HEK293T (cell line): ENCODE measurements at regions not wholly inside any gene's neighbourhood (a gene's known extent, or its start where the extent isn't known, plus 50 kb on each side); places are given as distances from the start of the nearest gene placed in this dataset.

Source experiments
- CTCF ChIA-PET: fragments of 350-600 bp; formaldehyde crosslinking; extraction: SDS; loops from one replicate; lab custom pipeline; 2021; ENCODE audit warnings: antibody characterized with exemption, inconsistent platforms; lab: Yijun Ruan, JAX
- POLR2A ChIA-PET: fragments of 350-600 bp; formaldehyde crosslinking; extraction: SDS; loops from one replicate; lab custom pipeline; 2020; ENCODE audit warnings: antibody characterized with exemption, inconsistent platforms; lab: Yijun Ruan, JAX
- DNase-seq: peaks from one replicate; pipeline ENCODE4 v3.0.0; 2012; ENCODE audit warnings: mixed read lengths; ENCODE audit errors: extremely low spot score
- ARNT ChIP-seq: fragments of 450-650 bp; IDR thresholded peaks from 2 replicates; pipeline ENCODE4 v1.6.1; 2017; ENCODE audit warnings: mild to moderate bottlenecking
- BHLHE40 ChIP-seq: fragments of 450-650 bp; IDR thresholded peaks from 2 replicates; pipeline ENCODE4 v1.6.1; 2016; ENCODE audit warnings: mild to moderate bottlenecking, moderate library complexity, borderline replicate concordance
- CTBP1 ChIP-seq: fragments of 450-650 bp; IDR thresholded peaks from 2 replicates; pipeline ENCODE4 v1.6.1; 2016; ENCODE audit warnings: borderline replicate concordance
- ELF4 ChIP-seq: fragments of 450-650 bp; IDR thresholded peaks from 2 replicates; pipeline ENCODE4 v1.6.1; 2017; ENCODE audit warnings: antibody characterized with exemption
- FOXA1 ChIP-seq: fragments of 450-650 bp; IDR thresholded peaks from 2 replicates; pipeline ENCODE4 v1.6.1; 2016; ENCODE audit warnings: mild to moderate bottlenecking
- FOXK2 ChIP-seq: fragments of 450-650 bp; IDR thresholded peaks from 2 replicates; pipeline ENCODE4 v1.6.1; 2016; ENCODE audit warnings: mild to moderate bottlenecking
- FOXM1 ChIP-seq: fragments of 450-650 bp; IDR thresholded peaks from 2 replicates; pipeline ENCODE4 v1.6.1; 2017; ENCODE audit warnings: mild to moderate bottlenecking, borderline replicate concordance
- HDGF ChIP-seq: fragments of 450-650 bp; IDR thresholded peaks from 2 replicates; pipeline ENCODE4 v1.6.1; 2017; ENCODE audit warnings: antibody characterized with exemption, borderline replicate concordance
- L3MBTL2 ChIP-seq: fragments of 450-650 bp; conservative IDR thresholded peaks from 2 replicates; pipeline ENCODE4 v1.6.1; 2016; ENCODE audit warnings: mild to moderate bottlenecking
- LEF1 ChIP-seq: fragments of 450-650 bp; IDR thresholded peaks from 2 replicates; pipeline ENCODE4 v1.6.1; 2017; ENCODE audit warnings: mild to moderate bottlenecking, borderline replicate concordance
- NFRKB ChIP-seq: fragments of 450-650 bp; IDR thresholded peaks from 2 replicates; pipeline ENCODE4 v1.6.1; 2016; ENCODE audit warnings: mild to moderate bottlenecking, moderate library complexity
- PKNOX1 ChIP-seq: fragments of 450-650 bp; IDR thresholded peaks from 2 replicates; pipeline ENCODE4 v1.6.1; 2016
- SP1 ChIP-seq: fragments of 450-650 bp; IDR thresholded peaks from 2 replicates; pipeline ENCODE4 v1.6.1; 2017
- SUZ12 ChIP-seq: fragments of 450-650 bp; IDR thresholded peaks from 2 replicates; pipeline ENCODE4 v1.6.1; 2016; ENCODE audit warnings: mild to moderate bottlenecking
- TARDBP ChIP-seq: fragments of 450-650 bp; IDR thresholded peaks from 2 replicates; pipeline ENCODE4 v1.6.1; 2016
- ZNF384 ChIP-seq: fragments of 450-650 bp; IDR thresholded peaks from 2 replicates; pipeline ENCODE4 v1.6.1; 2016

DNA sequence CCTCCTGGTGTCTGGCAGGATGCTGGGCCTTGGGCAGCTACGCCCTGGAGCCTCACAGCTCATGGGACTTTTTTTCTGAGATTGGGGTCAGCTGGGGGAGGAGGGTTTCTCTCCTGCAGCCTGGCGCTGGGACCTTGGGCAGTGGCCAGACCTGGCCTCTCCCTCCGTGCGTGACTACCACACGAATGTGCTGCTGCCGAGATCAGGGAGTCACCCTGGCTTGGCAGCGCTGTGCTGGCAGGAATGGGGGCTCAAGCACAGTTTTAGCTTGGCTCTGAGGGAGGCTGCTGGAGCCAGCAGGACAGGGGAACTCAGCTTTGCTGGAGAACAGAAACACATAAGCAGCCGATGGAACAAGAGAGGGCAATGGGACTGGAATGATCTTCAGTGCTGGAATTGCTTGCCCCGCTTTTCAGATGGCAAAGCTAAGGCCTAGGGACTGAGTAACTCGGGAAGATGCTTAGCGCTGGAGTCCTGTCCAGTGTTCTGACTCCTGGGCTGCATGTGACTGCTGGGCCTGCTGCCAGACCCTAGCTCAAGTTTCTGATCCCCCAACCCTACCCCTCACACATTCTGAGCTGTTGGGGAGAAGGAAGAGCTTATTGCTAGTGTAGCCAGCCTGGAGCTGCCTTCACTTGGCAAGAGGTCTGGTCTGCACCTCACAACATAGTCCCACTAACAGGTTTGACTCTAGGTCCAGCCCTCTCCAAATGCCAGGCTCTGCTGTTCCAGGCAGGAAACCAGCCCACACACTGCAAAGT is 69.9 kb downstream of the NAV1 start:
- CTCF ChIA-PET, result no interaction called here
- POLR2A ChIA-PET, result no interaction called here
- TF ChIP-seq SP1 (no peak), CTBP1 (no peak), LEF1 (no peak), FOXM1 (no peak)
- no peak for DNase-seq

DNA sequence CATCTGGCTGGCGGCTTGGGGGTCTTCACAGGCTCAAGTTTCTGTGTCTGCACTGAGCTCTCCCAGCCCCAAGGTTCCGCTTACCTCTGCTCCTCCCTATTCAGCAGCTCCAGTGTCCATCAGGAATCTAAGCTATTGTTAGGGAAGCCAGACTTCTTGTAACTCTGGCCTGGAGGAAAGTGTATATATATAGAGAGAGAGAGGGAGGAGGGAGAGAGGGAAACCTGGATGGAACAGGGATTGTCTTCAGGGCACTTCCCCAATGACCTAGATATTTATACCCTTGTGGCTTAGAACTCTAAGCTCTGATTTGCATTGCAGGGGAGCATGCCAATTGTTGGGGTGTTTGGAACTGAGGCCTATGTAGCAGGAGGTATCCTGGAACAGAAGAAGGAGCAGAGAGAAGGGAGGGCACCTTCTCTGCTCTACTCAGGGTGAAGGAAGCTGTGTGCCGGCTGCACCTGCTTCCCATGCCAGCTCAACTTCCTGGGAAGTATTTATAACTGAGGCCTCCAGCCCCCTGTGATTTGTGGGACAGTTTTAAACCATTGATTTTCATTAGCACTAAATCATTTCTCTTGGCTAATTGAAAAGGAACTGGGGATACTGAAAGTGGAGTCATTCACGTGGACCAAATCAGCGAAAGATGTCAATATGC is 70.9 kb downstream of the NAV1 start:
- TF ChIP-seq SP1 (no peak), HDGF (no peak), FOXK2 (no peak)
- no peak for DNase-seq
- ChIA-PET CTCF (no interaction called here), POLR2A (no interaction called here)

GRCh38 chr1:201610858-201611257 is 71.9 kb downstream of the NAV1 start:
- CTCF ChIA-PET, result no interaction called here
- POLR2A ChIA-PET, result interaction anchor here (1.0 kb wide), 1 partner anchor 54 kb away, joined by 3 read pairs; no protein-coding TSS in a partner anchor
- DNase-seq, result no peak
- TF ChIP-seq ARNT, result no peak
- TF ChIP-seq PKNOX1, result no peak
- TF ChIP-seq LEF1, result no peak
- TF ChIP-seq FOXM1, result no peak
- TF ChIP-seq TARDBP, result no peak
- TF ChIP-seq BHLHE40, result no peak
- no peak for TF ChIP-seq CTBP1

GRCh38 chr1:201612645-201613044 is 73.7 kb downstream of the NAV1 start:
- DNase-seq, result no peak
- CTCF ChIA-PET, result no interaction called here
- TF ChIP-seq BHLHE40 (no peak), HDGF (no peak)
- POLR2A ChIA-PET, result no interaction called here

DNA sequence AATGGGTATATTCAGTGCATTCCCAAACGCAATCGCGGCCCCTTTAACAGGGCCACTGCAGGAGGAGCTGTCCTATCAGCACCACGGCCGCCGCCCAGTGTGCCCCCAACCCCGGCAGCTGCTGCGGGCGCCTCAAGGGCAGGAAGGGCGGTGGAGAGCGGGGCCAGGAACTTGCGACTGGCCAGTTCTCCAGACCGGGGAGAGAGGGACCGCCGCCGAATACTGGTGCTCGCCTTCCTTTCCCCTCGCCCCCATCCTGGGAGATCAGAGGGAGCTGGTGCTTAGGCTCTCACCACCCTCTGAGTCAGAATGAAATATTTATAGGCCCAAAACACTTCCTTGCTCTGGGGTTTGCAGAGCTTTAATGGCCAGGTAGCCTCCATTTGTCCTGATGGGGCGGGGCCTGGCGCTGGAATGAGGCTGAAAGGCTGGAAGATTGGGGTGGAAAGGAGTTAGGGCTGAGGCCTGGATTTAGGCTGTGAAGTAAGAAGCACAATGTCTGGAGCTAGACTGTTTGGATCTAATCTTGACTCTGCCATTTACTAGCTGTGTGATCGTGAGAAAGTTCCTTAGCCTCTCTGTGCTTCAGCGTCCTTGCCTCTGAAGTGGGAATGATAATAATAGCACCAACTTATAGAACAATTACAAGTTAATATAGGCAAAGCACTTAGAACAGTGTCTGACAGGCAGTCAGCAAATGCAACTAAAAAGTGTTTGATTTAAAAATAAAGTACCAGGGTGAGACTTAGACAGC is 75.5 kb downstream of the NAV1 start:
- DNase-seq, result peak; percentile 60
- POLR2A ChIA-PET, result no interaction called here
- no peak for TF ChIP-seq L3MBTL2
- TF ChIP-seq SP1, result no peak
- TF ChIP-seq HDGF, result no peak
- TF ChIP-seq CTBP1, result no peak
- TF ChIP-seq ZNF384, result no peak
- TF ChIP-seq ELF4, result no peak
- TF ChIP-seq FOXM1, result no peak
- no peak for TF ChIP-seq BHLHE40
- no peak for TF ChIP-seq FOXK2
- TF ChIP-seq TARDBP, result no peak
- CTCF ChIA-PET, result interaction anchor here (0.7 kb wide), 1 partner anchor 17 kb away, joined by 4 read pairs; no protein-coding TSS in a partner anchor

GRCh38 chr1:201617157-201617556 is 78.2 kb downstream of the NAV1 start:
- TF ChIP-seq PKNOX1, result peak; percentile 57
- no peak for TF ChIP-seq SP1
- no peak for TF ChIP-seq SUZ12
- ChIA-PET POLR2A (no interaction called here), CTCF (no interaction called here)

DNA sequence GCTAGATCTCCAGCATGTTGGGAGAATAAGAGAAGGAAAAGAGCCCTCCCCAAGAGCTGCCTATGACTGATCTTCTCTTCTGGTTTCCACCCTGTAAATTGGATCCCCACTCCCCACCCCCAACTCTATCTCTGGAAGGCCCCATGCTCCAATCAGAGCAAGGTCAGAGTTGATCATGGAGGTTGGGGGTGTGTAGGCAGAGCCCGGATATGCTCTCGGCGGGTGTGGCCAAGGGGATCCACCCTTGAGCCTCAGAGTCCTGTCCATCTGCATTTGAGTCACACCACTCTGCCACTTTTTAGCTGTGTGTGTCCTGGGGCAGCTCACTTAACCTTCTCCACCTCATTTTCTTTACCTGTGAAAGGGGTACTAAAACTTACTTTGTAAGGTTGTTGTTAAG is 79.5 kb downstream of the NAV1 start:
- CTCF ChIA-PET, result interaction anchor here (0.5 kb wide), 1 partner anchor 92 kb away, joined by 3 read pairs; no protein-coding TSS in a partner anchor
- POLR2A ChIA-PET, result no interaction called here
- TF ChIP-seq ZNF384 (no peak), FOXA1 (no peak), BHLHE40 (no peak), TARDBP (no peak), FOXK2 (no peak), CTBP1 (no peak), ARNT (no peak), PKNOX1 (no peak), HDGF (no peak), SUZ12 (no peak), NFRKB (no peak), ELF4 (no peak), SP1 (no peak), FOXM1 (no peak), LEF1 (no peak), L3MBTL2 (no peak)
- DNase-seq, result no peak

More at GRCh38 chr1:201617157-201617556, 78.2 kb downstream of the NAV1 start:
- DNase-seq, result no peak
